HUES48 (cell line): ENCODE measurements at regions not wholly inside any gene's neighbourhood (a gene's known extent, or its start where the extent isn't known, plus 50 kb on each side); places are given as distances from the start of the nearest gene placed in this dataset.
"Not testable (repeated sequence)": the region's sequence is repeated elsewhere in the genome, so short reads cannot be mapped to it uniquely, and the experiment has no call there.

Source experiments
- H3K27ac ChIP-seq: one replicate; pipeline ENCODE4 v1.7.0; 2013; ENCODE audit warnings: low read depth, low read length, inconsistent platforms
- H3K27me3 ChIP-seq: 2 replicates; pipeline ENCODE4 v1.6.1; 2013; ENCODE audit warnings: mild to moderate bottlenecking, low read length; ENCODE audit not compliant: control insufficient read depth, insufficient read depth
- H3K36me3 ChIP-seq: 2 replicates; pipeline ENCODE4 v1.6.1; 2013; ENCODE audit warnings: low read length; ENCODE audit not compliant: control insufficient read depth, insufficient read depth
- H3K4me1 ChIP-seq: 2 replicates; pipeline ENCODE4 v1.6.1; 2013; ENCODE audit warnings: mild to moderate bottlenecking, low read length; ENCODE audit not compliant: control insufficient read depth, insufficient read depth
- H3K4me3 ChIP-seq: 2 replicates; pipeline ENCODE4 v1.5.1; 2013; ENCODE audit warnings: mild to moderate bottlenecking, low read depth, low read length
- H3K9ac ChIP-seq: 2 replicates; pipeline ENCODE4 v1.6.1; 2013; ENCODE audit warnings: mild to moderate bottlenecking, low read depth, low read length, moderate library complexity
- H3K9me3 ChIP-seq: 2 replicates; pipeline ENCODE4 v1.6.1; 2013; ENCODE audit warnings: low read length; ENCODE audit not compliant: control insufficient read depth, insufficient read depth

GRCh38 chr7:26991796-26992195 lies 104.0 kb downstream of the HOXA1 start:
- Histone ChIP-seq H3K4me3 (no peak overlapping the region), H3K4me1 (peaks cover 25% of the 10 kb centered on the region), H3K9me3 (no peaks in the 10 kb centered on the region)

GRCh38 chr7:26989897-26990670 lies 105.7 kb downstream of the HOXA1 start:
- Histone ChIP-seq H3K36me3 (no peaks in the 10 kb centered on the region), H3K27me3 (peaks cover 26% of the 10 kb centered on the region), H3K9me3 (no peaks in the 10 kb centered on the region), H3K4me3 (no peak overlapping the region), H3K4me1 (peaks cover 11% of the 10 kb centered on the region), H3K9ac (no peak overlapping the region), H3K27ac (no peak overlapping the region)

More at GRCh38 chr7:26991796-26992195, 104.0 kb downstream of the HOXA1 start:
- Histone ChIP-seq H3K27me3 (peaks cover 39% of the 10 kb centered on the region), H3K36me3 (no peaks in the 10 kb centered on the region), H3K27ac (no peak overlapping the region), H3K9ac (no peak overlapping the region)

GRCh38 chr7:26988836-26989374 lies 106.9 kb downstream of the HOXA1 start:
- H3K4me1 ChIP-seq, result no peaks in the 10 kb centered on the region
- H3K27me3 ChIP-seq, result peaks cover 14% of the 10 kb centered on the region
- no peak overlapping the region for H3K4me3 ChIP-seq
- no peak overlapping the region for H3K27ac ChIP-seq
- no peaks in the 10 kb centered on the region for H3K36me3 ChIP-seq
- no peaks in the 10 kb centered on the region for H3K9me3 ChIP-seq
- H3K9ac ChIP-seq, result no peak overlapping the region

DNA sequence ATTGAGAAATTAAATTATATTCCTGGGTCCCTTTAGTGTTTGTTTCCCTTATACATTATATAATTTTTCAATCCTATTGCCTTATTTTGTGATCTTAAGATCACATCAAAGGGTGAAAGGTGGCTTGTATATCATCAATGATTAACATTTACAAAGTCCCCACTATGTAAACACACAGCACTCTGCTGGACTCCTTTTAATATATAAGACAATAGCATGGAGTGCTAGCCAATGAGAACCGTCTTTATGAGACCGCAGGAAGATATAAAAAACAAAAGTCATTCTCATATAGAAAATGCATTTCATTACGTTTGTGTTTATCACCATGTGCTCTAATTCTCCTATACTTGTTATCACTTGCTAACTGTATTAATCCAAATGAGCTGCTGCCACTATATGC lies 108.5 kb downstream of the HOXA1 start:
- Histone ChIP-seq H3K4me3 (no peak overlapping the region), H3K27me3 (no peaks in the 10 kb centered on the region)

GRCh38 chr7:26978146-26978545 lies 113.8 kb upstream of the SKAP2 start:
- Histone ChIP-seq H3K27me3 (no peaks in the 10 kb centered on the region), H3K4me3 (no peak overlapping the region), H3K27ac (no peak overlapping the region), H3K9ac (no peak overlapping the region), H3K36me3 (no peaks in the 10 kb centered on the region), H3K9me3 (no peaks in the 10 kb centered on the region), H3K4me1 (no peaks in the 10 kb centered on the region)

More for the DNA sequence above, 108.5 kb downstream of the HOXA1 start:
- no peaks in the 10 kb centered on the region for H3K9me3 ChIP-seq
- H3K4me1 ChIP-seq, result no peaks in the 10 kb centered on the region
- no peak overlapping the region for H3K27ac ChIP-seq
- H3K9ac ChIP-seq, result no peak overlapping the region
- no peaks in the 10 kb centered on the region for H3K36me3 ChIP-seq

DNA sequence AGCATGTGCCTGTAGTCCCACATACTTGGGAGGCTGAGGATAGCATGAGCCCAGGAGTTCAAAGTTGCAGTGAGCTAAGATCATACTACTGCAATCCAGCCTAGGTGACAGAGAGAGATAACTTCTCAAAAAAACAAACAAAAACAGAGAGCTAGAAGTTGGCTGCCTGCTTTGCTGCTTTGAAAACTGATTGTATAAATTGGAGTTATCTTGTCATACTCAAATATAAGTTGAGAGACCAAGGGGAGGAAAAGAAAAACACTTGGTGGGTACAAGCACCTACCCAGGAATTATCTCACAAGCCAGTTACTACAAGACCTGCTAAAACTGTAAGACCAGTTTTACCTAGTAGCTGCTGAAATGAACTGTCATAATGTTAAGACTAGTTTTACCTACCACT lies 112.5 kb upstream of the SKAP2 start:
- Histone ChIP-seq H3K27ac (no peak overlapping the region), H3K4me3 (no peak overlapping the region), H3K9me3 (no peaks in the 10 kb centered on the region)

DNA sequence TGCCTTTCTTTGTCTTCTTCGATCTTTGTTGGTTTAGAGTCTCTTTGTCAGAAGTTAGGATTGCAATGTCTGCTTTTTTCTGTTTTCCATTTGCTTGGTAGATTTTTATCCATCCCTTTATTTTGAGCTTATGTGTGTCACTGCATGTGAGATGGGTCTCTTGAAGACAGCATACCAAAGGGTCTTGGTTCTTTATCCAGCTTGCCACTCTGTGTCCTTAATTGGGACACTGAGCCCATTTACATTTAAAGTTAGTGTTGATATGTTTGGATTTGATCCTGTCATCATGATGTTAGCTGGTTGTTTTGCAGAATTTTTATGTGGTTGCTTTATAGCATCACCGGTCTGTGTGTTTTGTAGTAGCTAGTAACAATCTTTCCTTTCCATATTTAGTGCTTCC lies 107.5 kb upstream of the SKAP2 start:
- H3K9me3 ChIP-seq, result not testable (repeated sequence)

More for the DNA sequence above, 112.5 kb upstream of the SKAP2 start:
- H3K36me3 ChIP-seq, result no peaks in the 10 kb centered on the region
- H3K4me1 ChIP-seq, result no peaks in the 10 kb centered on the region
- H3K27me3 ChIP-seq, result no peaks in the 10 kb centered on the region
- H3K9ac ChIP-seq, result no peak overlapping the region

DNA sequence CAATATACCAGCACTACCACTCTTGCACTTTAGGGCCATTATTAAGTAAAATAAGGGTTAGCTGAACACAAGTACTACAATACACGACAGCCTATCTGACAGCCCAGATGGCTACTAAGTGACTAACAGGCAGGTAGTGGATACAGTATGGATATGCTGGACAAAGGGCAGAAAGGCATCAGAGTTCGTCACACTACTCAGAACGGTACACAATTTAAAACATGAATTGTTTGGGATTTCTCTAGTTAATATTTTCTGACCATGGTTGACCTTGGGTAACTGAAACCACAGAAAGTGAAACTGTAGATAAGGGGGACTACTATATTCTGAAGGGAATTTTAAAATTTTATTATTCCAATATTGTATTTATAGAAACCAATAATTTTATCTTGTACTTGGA lies 101.3 kb upstream of the SKAP2 start:
- no peaks in the 10 kb centered on the region for H3K27me3 ChIP-seq
- H3K9me3 ChIP-seq, result no peaks in the 10 kb centered on the region
- H3K9ac ChIP-seq, result no peak overlapping the region
- no peaks in the 10 kb centered on the region for H3K36me3 ChIP-seq
- no peaks in the 10 kb centered on the region for H3K4me1 ChIP-seq
- no peak overlapping the region for H3K27ac ChIP-seq
- H3K4me3 ChIP-seq, result no peak overlapping the region

More for the DNA sequence above, 107.5 kb upstream of the SKAP2 start:
- H3K27ac ChIP-seq, H3K27me3 ChIP-seq, H3K4me3 ChIP-seq, H3K4me1 ChIP-seq, H3K9ac ChIP-seq, H3K36me3 ChIP-seq: not testable (repeated sequence)

DNA sequence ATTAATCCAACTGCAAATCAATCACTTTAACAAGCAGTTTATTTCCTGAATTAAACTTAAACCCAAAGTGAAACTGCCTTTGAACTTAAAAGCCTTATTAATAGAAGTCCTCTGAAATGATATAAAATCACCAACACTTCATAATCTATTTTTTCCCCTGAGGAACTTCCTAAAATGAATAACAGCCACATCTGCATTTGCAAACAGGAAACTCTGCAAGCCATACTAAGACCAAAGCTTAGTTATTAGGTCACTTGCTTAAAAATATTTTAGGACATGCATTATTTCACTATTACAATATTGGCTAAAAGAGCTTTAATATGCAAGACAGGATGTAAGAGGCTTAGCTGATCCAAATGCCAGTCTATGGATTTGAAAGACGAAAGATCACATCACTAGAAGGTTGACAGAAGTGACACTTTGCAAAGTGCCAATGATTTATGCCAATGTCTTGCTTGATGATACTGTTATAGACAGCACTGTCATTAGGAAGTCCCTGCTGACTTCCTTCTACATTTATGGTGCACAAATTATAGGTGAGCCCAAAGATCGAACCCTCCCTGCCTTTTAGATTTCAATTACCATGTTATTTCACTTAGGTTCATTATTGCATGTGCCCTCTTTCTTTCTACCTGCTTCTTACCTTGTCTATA lies 99.9 kb upstream of the SKAP2 start:
- Histone ChIP-seq H3K9me3 (no peaks in the 10 kb centered on the region), H3K4me3 (no peak overlapping the region), H3K27me3 (no peaks in the 10 kb centered on the region), H3K9ac (no peak overlapping the region), H3K4me1 (no peaks in the 10 kb centered on the region), H3K27ac (no peak overlapping the region), H3K36me3 (no peaks in the 10 kb centered on the region)

- Histone ChIP-seq H3K4me1 (0 out of 2 replicates have a peak, but pooled peaks cover 4% of the 10 kb centered on the region), H3K4me3 (no peak overlapping the region), H3K9ac (no peak overlapping the region), H3K27ac (no peak overlapping the region), H3K27me3 (no peaks in the 10 kb centered on the region), H3K9me3 (no peaks in the 10 kb centered on the region), H3K36me3 (no peaks in the 10 kb centered on the region)
Measured at GRCh38 chr7:26959290-26959689, 94.9 kb upstream of the SKAP2 start.

DNA sequence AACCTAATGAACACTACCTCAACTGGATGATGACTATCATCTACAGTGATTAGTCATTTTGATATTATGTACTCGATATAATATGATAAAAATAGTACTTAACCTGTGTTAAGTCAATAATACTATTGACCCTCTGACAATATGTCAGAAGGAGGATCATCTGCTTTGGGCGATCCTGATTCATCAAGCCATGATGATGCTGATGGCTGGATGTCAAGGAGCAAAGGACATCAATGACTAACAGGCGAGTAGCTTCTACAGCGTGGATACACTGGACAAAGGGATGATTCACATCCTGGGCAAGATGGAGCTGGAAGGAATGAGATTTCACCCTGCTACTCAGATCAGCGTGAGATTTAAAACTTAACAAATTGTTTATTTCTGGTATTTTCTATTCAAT lies 94.4 kb upstream of the SKAP2 start:
- H3K9ac ChIP-seq, result no peak overlapping the region
- no peaks in the 10 kb centered on the region for H3K27me3 ChIP-seq
- H3K4me1 ChIP-seq, result 0 out of 2 replicates have a peak, but pooled peaks cover 4% of the 10 kb centered on the region
- no peaks in the 10 kb centered on the region for H3K9me3 ChIP-seq
- no peak overlapping the region for H3K4me3 ChIP-seq
- no peak overlapping the region for H3K27ac ChIP-seq
- no peaks in the 10 kb centered on the region for H3K36me3 ChIP-seq
